ENCODE measurements at regions not wholly inside any gene's neighbourhood (a gene's known extent, or its start where the extent isn't known, plus 50 kb on each side); places are given as distances from the start of the nearest gene placed in this dataset.

DNA sequence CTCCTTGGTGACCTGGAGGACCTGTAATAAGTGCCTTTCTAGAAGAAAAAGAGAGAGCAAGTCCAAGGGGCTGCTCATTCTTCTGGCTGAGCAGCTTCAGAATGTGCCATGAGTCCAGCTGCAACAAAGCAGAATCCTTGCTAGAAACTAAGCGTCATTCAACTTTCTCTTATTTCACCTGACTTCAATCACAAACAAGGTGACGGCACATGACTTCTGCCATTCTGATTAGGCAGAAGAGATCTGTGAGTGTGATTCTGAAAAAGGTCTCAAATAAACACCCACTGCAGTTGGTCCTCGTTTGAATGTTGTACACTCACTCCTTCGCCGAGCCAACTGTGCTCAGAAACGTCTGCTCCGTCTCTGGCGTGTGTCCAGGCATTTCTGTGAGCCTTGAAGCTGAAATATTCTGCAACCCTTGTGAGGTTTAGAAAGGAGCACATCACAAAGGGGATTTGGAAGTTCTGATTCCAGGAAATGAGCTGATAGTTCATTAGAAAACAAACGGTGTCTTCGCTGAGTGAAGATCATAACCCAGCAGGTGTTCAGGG lies 623.8 kb upstream of the KIRREL3 start:
- FAIRE-seq: no peak

DNA sequence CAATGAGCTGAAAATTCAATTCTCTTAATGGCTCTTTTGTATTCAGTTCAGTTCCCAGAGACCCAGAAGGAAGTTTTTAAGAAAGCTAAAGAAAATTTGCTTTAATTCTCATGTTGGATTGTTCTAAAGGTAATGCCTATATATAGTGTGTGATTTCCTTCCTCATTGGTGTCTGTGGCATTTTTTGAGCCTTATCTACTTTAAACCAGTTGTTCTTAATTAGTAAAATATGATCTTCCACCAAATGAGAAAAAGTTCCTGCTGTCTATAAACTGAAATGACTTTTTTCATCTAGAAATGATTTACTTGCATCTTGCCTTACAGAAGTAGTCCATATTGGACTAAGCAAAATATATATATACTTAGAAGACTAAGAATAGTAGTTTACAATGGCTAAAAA lies 622.1 kb upstream of the KIRREL3 start:
- no peak for FAIRE-seq

DNA sequence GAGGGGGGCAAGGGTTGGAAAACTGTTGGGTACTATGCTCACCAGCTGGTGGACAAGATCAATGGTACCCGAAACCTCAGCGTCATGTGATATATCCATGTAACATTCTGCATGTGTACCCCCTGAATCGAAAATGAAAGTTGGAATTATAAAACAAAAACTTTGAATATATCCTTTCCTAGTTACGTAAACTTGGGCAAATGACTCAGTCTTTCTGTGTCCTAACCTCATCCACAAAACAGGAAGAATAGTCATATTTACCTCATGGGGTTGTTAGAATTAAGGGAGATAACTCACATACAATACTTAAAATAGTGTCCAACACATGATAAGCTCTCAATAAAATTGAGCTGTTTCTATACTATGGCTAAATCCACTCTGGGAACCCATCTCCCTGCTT lies 620.1 kb upstream of the KIRREL3 start:
- no peak for FAIRE-seq

DNA sequence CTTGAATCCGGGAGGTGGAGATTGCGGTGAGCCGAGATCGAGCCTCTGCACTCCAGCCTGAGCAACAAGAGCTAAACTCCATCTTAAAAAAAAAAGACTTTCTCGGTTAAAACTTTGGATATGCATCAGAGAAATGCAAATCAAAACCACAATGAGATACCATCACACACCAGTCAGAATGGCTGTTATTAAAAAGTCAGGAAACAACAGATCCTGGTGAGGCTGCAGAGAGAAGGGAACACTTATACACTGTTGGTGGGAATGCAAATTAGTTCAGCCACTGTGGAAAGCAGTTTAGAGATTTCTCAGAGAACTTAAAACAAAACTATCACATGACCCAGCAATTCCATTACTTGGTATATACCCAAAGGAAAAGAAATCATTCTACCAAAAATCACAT lies 619.4 kb upstream of the KIRREL3 start:
- FAIRE-seq: no peak

DNA sequence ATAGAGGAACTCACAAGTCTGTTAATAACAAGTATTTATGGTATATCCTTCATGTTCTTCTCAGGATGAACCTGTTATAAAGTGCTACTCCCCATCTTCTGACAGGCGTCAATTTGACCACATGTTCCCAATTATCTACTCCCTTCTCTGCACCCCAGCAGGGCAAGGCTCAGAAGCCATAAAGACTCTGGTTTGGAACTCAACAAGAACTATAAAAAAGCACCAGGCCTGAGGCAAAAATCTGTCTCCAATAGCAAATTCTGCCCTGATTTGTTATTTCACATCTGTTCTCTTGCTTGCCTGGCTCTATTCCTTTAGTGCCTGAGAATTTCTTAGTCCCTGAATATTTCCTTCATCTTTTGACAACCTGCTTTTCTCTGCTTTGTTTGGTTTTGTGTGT lies 618.2 kb upstream of the KIRREL3 start:
- FAIRE-seq: no peak

DNA sequence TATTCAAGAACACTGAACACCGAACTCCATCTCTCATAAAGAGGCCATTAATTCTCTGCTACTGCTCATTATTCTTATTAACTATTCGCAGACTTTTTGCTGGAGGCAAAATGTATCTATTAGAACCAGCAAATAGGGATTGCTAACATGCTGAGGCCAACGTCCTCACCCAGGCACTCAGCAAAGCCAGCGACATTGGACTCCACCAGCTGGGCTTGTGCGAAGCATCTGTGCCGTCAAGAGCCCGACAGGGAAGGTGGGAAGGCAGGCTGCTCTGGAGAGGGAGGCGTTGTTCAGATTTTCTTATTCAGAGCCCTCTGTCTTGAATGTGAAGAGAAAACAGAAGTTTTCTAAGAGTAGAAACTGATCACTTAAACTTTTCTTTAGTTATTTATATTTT lies 615.6 kb upstream of the KIRREL3 start:
- FAIRE-seq: no peak

DNA sequence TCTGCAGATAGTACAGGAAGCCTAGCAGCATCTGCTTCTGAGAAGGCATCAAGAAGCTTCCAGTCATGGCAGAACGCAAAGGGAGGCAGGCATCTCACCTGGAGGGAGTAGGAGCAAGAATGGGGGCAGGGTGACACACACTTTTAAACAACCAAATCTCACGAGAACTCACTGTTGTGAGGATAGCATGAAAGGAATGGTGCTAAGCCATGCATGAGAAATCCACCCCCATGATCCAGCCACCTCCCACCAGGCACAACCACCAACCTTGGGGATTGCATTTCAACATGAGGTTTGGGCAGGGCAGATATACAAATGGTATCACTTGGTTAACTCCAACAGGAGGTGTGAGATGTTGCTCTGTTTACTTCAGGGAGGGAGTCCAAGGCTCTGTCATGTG lies 612.0 kb upstream of the KIRREL3 start:
- no peak for FAIRE-seq

DNA sequence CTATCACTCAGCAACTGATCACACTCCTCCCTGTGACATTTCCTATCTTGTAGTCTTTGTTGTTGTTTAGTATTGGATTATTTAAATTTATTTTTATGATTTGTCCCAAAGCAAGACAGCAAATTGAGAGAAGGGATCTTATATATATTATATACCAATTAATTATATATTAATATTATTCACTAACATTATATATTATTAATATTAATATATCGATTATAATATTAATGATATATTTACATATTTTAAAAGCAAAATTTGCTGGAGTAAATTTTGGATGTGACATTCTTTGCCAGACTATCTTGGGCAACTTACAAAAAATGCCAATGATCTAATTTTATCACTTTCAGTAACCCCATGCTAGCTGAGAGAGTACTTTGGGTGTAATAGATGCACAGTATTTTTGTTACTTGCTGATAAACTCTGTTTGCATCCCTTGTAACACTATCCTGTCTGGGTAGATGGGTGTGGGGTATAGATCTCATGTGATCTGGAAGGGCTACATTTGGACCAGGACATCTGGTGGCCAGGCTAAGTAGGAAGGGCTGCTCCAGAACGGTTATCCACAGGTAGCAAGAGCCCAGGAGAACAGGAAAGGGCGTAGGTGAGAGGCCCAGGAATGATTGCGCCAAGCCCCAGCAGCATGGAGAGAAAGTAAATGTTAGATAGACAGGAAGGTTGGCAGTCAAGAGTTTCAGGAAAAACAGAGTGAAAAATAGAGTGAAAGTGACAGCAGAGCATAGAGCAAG lies 608.6 kb upstream of the KIRREL3 start:
- no peak for FAIRE-seq

DNA sequence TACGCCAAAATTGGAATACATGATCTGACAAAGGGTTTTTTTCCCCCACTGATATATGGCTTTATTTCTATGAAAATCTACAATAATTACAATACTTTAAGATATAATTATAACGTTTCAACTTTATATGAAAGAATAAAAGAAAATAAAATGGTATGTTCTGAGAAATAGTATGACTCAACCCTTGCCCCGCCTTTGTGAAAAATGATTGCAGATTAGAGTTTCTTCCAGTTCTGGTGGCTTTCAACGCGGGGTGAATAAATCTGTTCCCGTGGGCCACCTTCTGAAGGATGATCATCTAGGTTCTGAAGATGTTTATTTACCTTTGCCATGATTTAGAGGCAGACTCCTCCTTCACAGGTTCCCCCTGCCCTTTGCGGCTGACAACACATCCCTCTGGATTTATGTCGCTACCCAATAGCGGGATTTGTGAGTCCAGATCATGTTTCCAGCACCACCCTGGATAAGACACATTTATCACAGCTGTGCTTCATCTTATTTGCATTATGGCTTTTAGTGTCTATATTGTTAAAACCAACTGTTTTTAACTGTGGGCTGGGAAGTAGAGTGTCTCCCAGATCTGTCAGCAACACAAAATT lies 607.0 kb upstream of the KIRREL3 start:
- no peak for FAIRE-seq

DNA sequence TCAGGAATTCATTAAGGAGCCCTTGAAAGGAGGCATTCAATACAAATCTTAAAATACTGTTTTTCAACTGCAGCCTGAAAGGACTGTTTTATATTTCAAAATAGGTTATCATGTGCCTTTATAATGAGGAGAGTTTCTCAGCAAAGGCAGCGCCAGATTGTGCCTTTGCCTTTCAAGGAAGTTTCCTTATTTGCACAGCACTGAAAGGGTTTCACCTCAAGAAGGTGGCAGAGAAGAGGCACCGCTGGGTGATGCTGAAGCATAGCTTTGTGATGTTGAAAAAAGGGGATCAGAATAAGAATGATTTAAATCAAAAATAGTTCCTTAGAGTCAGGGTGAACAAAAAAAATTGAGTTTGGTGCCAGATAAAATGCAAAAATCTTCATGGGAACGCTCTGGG lies 601.0 kb upstream of the KIRREL3 start:
- FAIRE-seq: no peak

DNA sequence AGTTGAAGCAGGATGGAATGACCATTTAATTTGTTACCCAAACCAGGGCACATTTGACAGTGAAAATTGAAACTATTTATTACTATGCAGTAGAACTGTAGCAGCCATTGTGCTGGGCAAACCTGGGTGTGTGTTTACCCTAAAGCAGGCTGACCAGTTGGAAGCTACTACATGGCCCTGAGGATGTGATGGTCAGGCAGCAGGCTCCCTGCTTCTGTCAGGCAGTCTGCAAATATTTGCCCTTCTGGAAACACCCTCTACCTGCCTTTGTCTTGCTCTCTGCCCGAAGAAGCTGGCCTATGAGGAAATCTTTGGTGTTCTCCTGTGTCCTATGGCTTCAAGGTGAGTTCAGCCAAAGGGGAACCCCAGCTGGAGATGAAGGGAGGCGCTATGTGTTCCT lies 600.1 kb upstream of the KIRREL3 start:
- no peak for FAIRE-seq

DNA sequence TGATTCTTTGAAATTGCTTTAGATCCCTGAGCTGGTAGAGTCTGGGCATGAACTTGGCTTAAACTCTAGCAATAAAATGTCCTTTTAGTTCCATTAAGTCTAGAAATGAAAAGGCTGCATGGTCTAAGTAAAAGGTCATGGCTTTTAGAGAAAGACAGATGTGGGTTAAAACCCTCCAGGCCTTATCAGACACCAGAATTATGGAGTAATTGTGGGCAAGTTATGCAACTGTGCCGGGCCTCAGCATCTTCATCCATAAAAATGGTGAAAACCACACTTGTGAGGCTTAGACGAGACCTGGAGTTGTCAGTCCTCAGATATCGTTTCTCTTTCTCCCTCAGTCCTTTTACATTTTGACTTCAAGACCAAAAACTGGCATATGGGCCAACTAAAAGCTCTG lies 597.9 kb upstream of the KIRREL3 start:
- FAIRE-seq: no peak

DNA sequence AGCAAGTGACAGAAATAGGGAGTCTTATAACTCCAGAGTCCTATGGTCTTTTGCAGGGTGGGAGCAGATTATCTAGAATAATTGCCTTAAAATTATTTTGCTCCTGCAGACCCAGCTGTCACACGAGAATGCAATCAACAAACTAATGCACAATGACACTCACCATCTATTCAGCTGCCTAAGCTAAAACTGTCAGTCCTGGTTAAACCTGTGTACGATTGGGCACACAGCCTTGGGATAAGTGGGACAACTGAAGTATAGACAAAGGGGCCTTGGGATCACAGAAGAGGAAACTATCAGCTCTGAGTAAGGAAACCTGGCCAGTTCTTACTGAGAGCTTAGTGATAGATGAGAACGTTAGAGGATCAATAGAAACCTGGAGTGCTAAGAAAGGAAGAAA lies 595.9 kb upstream of the KIRREL3 start:
- FAIRE-seq: no peak

DNA sequence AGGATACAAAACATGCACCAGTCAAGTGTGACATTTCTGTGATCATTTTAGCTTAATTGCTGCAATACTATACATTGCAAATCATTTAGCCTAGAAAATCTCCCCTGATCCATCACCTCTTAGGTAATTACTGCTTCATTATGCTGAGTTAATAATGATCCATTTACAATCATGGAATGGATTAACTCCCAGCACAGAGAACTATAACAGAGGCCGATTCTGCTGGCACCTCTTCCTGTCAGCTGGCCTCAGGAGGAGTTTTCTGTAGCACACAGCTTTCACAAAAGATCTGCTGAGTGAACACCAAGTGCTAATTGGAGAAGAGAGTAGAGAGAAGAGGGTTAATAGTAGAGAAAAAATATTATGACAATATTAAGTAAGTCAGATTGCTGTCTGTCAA lies 591.8 kb upstream of the KIRREL3 start:
- FAIRE-seq: no peak

DNA sequence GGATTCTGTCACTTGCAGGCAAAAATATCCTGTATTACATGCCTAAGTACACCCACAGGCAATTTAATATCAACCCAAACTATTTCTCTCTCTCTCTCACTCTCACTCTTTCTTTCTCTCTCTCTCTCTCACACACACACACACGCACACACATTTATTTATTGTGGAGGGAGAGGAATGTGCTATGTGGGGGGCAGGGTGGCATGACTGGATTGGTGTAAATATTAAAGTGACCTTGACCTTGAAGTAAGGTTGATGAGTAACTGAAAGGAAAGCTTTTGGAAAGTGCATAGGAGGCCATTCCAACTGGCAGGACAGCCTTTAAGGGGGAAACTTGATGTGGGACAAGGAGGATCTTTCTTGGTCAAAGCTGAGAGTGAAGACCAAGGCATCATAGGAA lies 589.7 kb upstream of the KIRREL3 start:
- FAIRE-seq: no peak

DNA sequence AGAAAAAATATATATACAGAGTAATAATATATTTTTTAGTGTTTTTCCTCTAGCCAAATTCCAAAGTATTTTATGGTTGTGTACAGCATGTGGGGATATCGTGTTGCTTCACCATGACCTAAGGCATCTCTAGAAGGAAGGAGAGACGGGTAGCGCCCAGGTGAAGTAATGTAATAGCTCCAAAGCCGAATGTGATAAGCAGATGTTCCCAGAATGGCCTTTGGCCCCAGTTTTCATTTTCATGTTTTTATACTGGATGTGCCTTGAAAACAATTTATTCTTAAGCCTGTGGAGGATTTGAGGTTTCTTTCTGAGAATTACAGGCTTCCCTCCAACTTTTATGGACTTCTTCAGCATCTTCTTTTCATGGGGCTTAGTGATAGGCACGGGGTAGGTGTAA lies 587.9 kb upstream of the KIRREL3 start:
- FAIRE-seq: no peak

DNA sequence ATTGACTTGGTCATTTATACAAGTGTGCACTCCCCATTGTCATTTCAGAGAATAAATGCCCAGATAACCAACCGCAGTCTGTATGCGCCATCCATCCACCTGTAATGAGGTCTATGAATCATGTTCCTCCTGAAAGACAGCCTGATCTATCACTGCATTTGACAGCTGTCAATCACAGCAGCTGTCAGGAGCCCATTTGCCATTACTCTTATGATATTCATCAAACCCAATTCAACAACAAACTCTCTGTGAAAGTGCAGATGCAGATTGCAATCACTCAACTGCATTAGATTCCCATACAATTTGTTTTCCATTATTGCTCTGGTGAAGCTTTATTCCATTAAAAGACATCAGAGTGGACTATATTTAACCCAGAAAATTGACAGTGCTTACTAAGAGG lies 586.9 kb upstream of the KIRREL3 start:
- no peak for FAIRE-seq

DNA sequence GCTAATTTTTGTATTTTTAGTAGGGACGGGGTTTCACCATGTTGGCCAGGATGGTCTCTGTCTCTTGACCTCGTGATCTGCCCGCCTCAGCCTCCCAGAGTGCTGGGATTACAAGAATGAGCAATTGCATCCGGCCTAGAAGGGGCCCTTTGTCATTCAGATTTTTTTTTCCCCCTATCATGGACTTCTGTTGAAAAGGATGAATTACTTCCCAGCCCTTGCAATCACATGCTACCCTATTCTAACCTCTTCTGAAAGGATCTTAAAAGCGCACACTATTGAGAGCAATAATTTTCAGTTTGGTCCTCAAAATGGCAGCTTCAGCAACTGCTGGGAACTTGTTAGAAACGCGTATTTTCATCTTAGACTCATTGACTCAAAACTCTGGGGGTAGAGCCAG lies 575.6 kb upstream of the KIRREL3 start:
- FAIRE-seq: no peak

DNA sequence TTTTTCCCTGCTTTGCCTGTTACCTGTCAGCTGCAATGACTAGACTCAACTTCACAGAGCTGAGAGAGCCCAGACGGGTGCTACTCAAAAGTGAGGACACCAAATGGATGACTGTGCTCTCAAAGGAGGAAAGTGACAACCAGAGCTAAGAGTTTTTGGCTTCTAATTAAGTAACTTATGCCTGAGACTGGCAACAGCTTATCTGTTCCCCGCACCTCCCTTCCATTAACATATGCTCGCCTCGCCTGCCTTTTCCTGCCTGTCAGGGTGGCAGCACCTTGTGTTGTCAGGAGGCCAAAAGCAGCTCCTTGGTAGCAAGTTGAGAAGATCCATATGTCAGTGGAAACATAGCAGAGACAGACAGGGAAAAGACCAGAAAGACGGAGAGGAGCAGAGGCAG lies 573.9 kb upstream of the KIRREL3 start:
- FAIRE-seq: no peak

DNA sequence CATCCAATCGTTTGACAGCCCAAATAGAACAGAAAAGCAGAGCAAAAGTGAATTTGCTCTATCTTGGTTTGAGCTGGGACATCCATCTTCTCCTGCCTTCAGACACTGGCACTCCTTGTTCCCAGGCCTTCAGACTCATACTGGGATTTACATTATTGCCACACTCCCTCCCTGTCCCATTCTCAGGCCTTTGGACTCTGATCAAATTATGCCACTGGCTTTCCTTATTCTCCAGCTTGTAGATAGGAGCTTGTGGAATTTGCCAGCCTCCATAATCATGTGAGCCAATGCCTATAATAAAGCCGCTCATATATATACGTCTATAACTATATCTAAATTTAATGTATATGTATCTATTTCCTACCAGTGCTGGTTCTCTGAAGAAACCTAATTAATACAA lies 568.3 kb upstream of the KIRREL3 start:
- no peak for FAIRE-seq

DNA sequence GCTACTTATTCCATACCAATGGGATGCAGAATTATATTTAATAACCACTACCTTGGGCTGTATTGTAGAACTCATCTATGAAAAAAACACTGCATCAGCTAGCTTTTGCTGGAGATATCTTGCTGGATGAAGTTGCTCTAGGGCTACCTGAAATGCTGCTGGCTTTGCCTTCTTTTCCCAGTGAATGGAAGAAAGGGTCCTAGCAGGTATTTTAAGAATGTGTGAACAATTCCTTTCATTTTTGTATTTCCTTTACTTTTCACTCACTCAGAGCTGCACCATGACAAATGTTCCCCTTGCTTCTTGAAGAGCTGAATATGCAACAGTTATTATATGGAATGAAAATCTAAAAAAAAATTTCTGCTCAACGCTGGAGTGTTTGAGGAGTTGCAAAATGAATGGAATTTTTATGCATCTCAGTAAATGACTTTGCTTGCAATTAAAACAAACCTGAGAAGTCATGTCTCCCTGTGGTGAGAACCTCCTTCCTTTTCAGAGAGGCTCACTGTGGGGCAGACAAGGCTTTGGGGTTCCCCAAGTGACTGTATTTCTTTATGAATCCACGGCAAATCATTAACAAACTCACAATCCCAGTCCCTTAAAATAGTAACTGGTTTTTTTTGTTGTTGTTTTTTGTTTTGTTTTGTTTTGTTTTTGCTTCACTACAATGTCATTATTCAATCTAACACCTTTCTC lies 566.8 kb upstream of the KIRREL3 start:
- no peak for FAIRE-seq

DNA sequence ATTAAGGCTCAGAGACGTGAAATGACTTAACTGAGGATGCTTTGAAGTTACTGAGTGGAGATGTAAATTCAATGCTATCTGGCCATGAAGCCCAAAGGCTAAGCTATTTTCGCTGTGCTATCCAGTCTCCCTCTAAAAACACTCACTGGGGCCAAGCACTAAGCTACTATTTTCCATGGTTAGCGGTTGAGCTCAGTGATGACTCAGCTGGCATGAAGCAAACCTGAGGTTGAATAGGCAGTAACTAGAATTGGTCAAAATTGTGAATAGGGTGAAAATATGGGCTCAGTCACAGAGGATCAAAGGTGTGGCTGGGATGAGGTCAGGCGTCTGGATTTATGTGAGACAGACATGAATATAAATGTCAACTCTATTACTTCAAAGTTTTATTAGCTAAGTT lies 564.2 kb upstream of the KIRREL3 start:
- FAIRE-seq: no peak

DNA sequence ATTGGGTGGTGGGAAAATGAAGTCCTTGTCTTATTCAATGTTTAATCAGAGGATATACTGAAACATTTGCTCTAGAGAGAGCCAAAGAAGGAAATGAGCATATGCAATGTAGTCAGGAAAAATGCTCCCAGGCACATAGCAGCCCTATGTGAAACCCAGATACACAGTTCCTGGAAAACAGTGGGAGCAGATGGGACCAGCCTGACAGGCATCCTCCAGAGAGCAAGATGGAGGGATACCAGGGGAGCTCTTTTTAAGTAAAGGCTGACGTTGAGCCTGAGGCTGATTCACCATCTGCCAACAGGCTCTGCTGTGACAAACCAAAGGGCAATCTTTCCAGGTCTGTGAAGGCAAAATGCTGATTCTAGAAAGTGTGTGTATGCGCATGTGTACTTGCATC lies 559.4 kb upstream of the KIRREL3 start:
- FAIRE-seq: no peak

DNA sequence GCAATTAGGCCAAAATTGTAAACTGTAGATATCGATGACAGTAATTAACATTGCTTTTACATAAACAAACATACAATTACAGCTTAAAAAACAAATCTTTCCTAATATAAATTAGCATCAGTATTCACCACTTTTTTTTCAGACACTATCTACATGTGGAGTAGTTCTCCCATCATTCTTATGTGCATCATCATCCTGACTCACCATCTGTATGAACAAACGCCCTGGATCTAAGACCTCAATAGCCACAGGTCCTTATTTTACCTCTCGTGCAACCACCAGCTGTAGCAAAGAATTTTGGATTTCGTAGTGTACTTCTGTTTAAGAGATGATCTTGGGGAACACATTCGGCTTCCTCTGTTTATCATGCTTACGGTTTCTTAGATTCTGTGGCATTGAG lies 551.9 kb upstream of the KIRREL3 start:
- no peak for FAIRE-seq

All from islet of Langerhans (tissue), 1 donor.